ENCODE measurements at regions not wholly inside any gene's neighbourhood (a gene's known extent, or its start where the extent isn't known, plus 50 kb on each side); places are given as distances from the start of the nearest gene placed in this dataset.

GRCh38 chrX:97931586-97931985 lies 1047.9 kb downstream of the RPA4 start:
- DNase-seq (ENCODE audit: low spot score in 2 of 2), result no peak
- Histone ChIP-seq H3K27ac (no peak overlapping the region), H3K4me1 (no peaks in the 10 kb centered on the region), H3K27me3 (no peaks in the 10 kb centered on the region), H3K36me3 (no peaks in the 10 kb centered on the region), H3K4me3 (no peak overlapping the region), H3K9me3 (no peaks in the 10 kb centered on the region)
- no peak for TF ChIP-seq POLR2AphosphoS5 (IDR thresholded peaks at IDR 0.05)
- no peak for TF ChIP-seq EP300 (IDR thresholded peaks at IDR 0.05)
- no peak for TF ChIP-seq CTCF (IDR thresholded peaks at IDR 0.05)
- no peak for TF ChIP-seq POLR2A (IDR thresholded peaks at IDR 0.05)
- WGBS, result 78% methylated on average over 2 of the region's 2 CpGs

GRCh38 chrX:97936296-97936695 lies 1052.6 kb downstream of the RPA4 start:
- TF ChIP-seq POLR2A (IDR thresholded peaks at IDR 0.05), result no peak
- TF ChIP-seq POLR2AphosphoS5 (IDR thresholded peaks at IDR 0.05), result no peak
- TF ChIP-seq CTCF (IDR thresholded peaks at IDR 0.05), result no peak
- no peak for TF ChIP-seq EP300 (IDR thresholded peaks at IDR 0.05)
- H3K27ac ChIP-seq, result no peak overlapping the region
- no peaks in the 10 kb centered on the region for H3K36me3 ChIP-seq
- no peaks in the 10 kb centered on the region for H3K9me3 ChIP-seq
- WGBS, result 83% methylated on average over 1 of the region's 1 CpG
- H3K4me3 ChIP-seq, result no peak overlapping the region
- no peak for DNase-seq (ENCODE audit: low spot score in 2 of 2)
- H3K27me3 ChIP-seq, result no peaks in the 10 kb centered on the region
- H3K4me1 ChIP-seq, result no peaks in the 10 kb centered on the region

- no peak overlapping the region for H3K27ac ChIP-seq
- no peaks in the 10 kb centered on the region for H3K36me3 ChIP-seq
- no peaks in the 10 kb centered on the region for H3K9me3 ChIP-seq
- no peak overlapping the region for H3K4me3 ChIP-seq
- 89% methylated on average over 1 of the region's 1 CpG for WGBS
- H3K27me3 ChIP-seq, result no peaks in the 10 kb centered on the region
- TF ChIP-seq POLR2A (IDR thresholded peaks at IDR 0.05), result no peak
- no peak for TF ChIP-seq CTCF (IDR thresholded peaks at IDR 0.05)
- TF ChIP-seq POLR2AphosphoS5 (IDR thresholded peaks at IDR 0.05), result no peak
- TF ChIP-seq EP300 (IDR thresholded peaks at IDR 0.05), result no peak
- no peak for DNase-seq (ENCODE audit: low spot score in 2 of 2)
- no peaks in the 10 kb centered on the region for H3K4me1 ChIP-seq
These were observed 1055.0 kb downstream of the RPA4 start for GRCh38 chrX:97938706-97939105.

- Histone ChIP-seq H3K9me3 (no peaks in the 10 kb centered on the region), H3K4me1 (no peaks in the 10 kb centered on the region), H3K36me3 (no peaks in the 10 kb centered on the region), H3K4me3 (no peak overlapping the region), H3K27ac (no peak overlapping the region), H3K27me3 (no peaks in the 10 kb centered on the region)
- DNase-seq (ENCODE audit: low spot score in 2 of 2), result no peak
- no peak for TF ChIP-seq POLR2AphosphoS5 (IDR thresholded peaks at IDR 0.05)
- TF ChIP-seq POLR2A (IDR thresholded peaks at IDR 0.05), result no peak
- no peak for TF ChIP-seq EP300 (IDR thresholded peaks at IDR 0.05)
- no peak for TF ChIP-seq CTCF (IDR thresholded peaks at IDR 0.05)
- 43% methylated on average over 7 of the region's 7 CpGs for WGBS
These were observed 1084.9 kb downstream of the RPA4 start for GRCh38 chrX:97968376-97969163.

- WGBS, result 30% methylated on average over 4 of the region's 4 CpGs
- Histone ChIP-seq H3K27ac (no peak overlapping the region), H3K27me3 (no peaks in the 10 kb centered on the region), H3K4me1 (no peaks in the 10 kb centered on the region), H3K36me3 (no peaks in the 10 kb centered on the region), H3K4me3 (no peak overlapping the region), H3K9me3 (no peaks in the 10 kb centered on the region)
- no peak for DNase-seq (ENCODE audit: low spot score in 2 of 2)
- no peak for TF ChIP-seq EP300 (IDR thresholded peaks at IDR 0.05)
- TF ChIP-seq POLR2A (IDR thresholded peaks at IDR 0.05), result no peak
- TF ChIP-seq CTCF (IDR thresholded peaks at IDR 0.05), result no peak
- no peak for TF ChIP-seq POLR2AphosphoS5 (IDR thresholded peaks at IDR 0.05)
These were observed 1100.9 kb downstream of the RPA4 start for GRCh38 chrX:97984641-97985040.

Measured in suprapubic skin (tissue), 4 donors.